MM.1S (cell line): ENCODE measurements at regions not wholly inside any gene's neighbourhood (a gene's known extent, or its start where the extent isn't known, plus 50 kb on each side); places are given as distances from the start of the nearest gene placed in this dataset.

ENCODE experiments used
- EZH2 ChIP-seq: fragments of 300-600 bp; sonication (generic); optimal IDR thresholded peaks from 2 replicates; pipeline ENCODE3; 2017; ENCODE audit warnings: low read depth, mild to moderate bottlenecking, antibody characterized with exemption, low read length, mixed read lengths
- EZH2phosphoT487 ChIP-seq: fragments of 300-600 bp; sonication (generic); IDR thresholded peaks from 2 replicates; pipeline ENCODE4 v1.6.1; 2018; ENCODE audit warnings: antibody characterized with exemption, low read length
- TF ChIP-seq, protein P1 (sequence below): fragments of 300-600 bp; sonication (generic); IDR thresholded peaks from 2 replicates; pipeline ENCODE4 v1.5.1; 2016; ENCODE audit warnings: antibody characterized with exemption, low read length, mixed read lengths

DNA sequence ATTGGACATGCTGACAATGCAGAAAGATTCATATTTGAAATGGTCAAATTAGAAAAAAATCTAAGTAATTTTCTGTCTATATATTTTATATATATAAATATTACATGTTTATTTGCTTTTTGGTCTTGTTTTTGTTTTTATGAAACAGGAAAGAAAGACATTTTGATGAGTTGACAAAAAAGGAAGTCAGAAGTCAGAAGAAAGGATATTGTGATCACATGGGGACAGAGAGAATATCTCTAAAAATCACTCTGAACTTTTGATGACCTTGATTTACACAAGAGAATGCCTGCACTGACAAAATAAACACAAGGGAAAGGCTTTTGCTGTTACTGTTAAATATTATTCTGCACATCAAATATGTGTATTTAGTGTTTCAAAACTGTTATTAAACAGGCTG lies 811.2 kb downstream of the SI start:
- TF ChIP-seq, protein P1, sequence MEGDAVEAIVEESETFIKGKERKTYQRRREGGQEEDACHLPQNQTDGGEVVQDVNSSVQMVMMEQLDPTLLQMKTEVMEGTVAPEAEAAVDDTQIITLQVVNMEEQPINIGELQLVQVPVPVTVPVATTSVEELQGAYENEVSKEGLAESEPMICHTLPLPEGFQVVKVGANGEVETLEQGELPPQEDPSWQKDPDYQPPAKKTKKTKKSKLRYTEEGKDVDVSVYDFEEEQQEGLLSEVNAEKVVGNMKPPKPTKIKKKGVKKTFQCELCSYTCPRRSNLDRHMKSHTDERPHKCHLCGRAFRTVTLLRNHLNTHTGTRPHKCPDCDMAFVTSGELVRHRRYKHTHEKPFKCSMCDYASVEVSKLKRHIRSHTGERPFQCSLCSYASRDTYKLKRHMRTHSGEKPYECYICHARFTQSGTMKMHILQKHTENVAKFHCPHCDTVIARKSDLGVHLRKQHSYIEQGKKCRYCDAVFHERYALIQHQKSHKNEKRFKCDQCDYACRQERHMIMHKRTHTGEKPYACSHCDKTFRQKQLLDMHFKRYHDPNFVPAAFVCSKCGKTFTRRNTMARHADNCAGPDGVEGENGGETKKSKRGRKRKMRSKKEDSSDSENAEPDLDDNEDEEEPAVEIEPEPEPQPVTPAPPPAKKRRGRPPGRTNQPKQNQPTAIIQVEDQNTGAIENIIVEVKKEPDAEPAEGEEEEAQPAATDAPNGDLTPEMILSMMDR = no peak
- no peak for TF ChIP-seq EZH2
- no peak for TF ChIP-seq EZH2phosphoT487
